K562 (cell line): ENCODE measurements at regions not wholly inside any gene's neighbourhood (a gene's known extent, or its start where the extent isn't known, plus 50 kb on each side); places are given as distances from the start of the nearest gene placed in this dataset.

Experiments used
- ATAC-seq: fragments of 200-7000 bp; cut with Tn5 transposase; 3 replicates; pipeline ENCODE4 v1.9.1; 2020; ENCODE audit warnings: moderate library complexity
- BruUV-seq: library from RNA; stranded (reverse); fragments of 400-500 nt; replicated peaks from 2 replicates; lab custom pipeline; 2021; lab: Mats Ljungman, UMichigan
- CTCF ChIA-PET: fragments of 300-600 bp; formaldehyde crosslinking; extraction: SDS; loops from one replicate; lab custom pipeline; 2021; ENCODE audit warnings: low intra/inter-chr PET ratio; lab: Yijun Ruan, JAX
- POLR2A ChIA-PET: fragments of 300-600, 350-650 bp; sonication (Branson Sonifier 250); formaldehyde crosslinking; extraction: SDS; loops from one replicate; lab custom pipeline; 2021; ENCODE audit warnings: antibody characterized with exemption, inconsistent platforms; lab: Yijun Ruan, JAX
- DNase-seq, 4 experiments: peaks; one replicate each; pipeline versions ENCODE4 v3.0.0 to v3.0.0-alpha.2; 2011 to 2018; ENCODE audit warnings: low spot score in 3 of 4, mixed read lengths in 3 of 4; ENCODE audit errors: extremely low read depth in 1 of 4
- FAIRE-seq: peaks from 2 replicates; lab custom pipeline; 2011; peaks lifted over from hg19 to GRCh38; lab: Jason Lieb, UNC
- H2AFZ ChIP-seq: 2 replicates; pipeline ENCODE4 v1.6.0; 2011; ENCODE audit warnings: low read depth, low read length, control low read depth, inconsistent platforms
- H3K27ac ChIP-seq: fragments of 200-600 bp; 3 replicates; pipeline ENCODE4 v1.8.0; 2011; ENCODE audit warnings: low read depth, mild to moderate bottlenecking, control low read depth, inconsistent platforms, low read length, moderate library complexity, mixed read lengths; ENCODE audit errors: extremely low read depth
- H3K27me3 ChIP-seq, 2 experiments: fragments of 300-600 bp in 1 of 2; 2 replicates in 1 of 2; 3 replicates in 1 of 2; pipeline versions ENCODE4 v1.6.0 to v1.8.0; 2011; ENCODE audit warnings: inconsistent platforms in 2 of 2, low read length in 2 of 2, mild to moderate bottlenecking in 1 of 2, mixed read lengths in 1 of 2, moderate library complexity in 1 of 2; ENCODE audit not compliant: control insufficient read depth in 2 of 2, insufficient read depth in 2 of 2
- H3K36me3 ChIP-seq: fragments of 300-600 bp; 3 replicates; pipeline ENCODE4 v1.8.0; 2011; ENCODE audit warnings: mild to moderate bottlenecking, low read length, inconsistent platforms; ENCODE audit not compliant: control insufficient read depth, insufficient read depth
- H3K4me1 ChIP-seq, 2 experiments: fragments of 200-600 bp in 1 of 2; replicated peaks in 1 of 2; 2 replicates in 1 of 2; 3 replicates in 1 of 2; pipeline versions ENCODE4 v1.5.1 to v1.8.0; 2011; ENCODE audit warnings: inconsistent platforms in 2 of 2, low read length in 2 of 2, mild to moderate bottlenecking in 1 of 2, mixed read lengths in 1 of 2, moderate library complexity in 1 of 2; ENCODE audit not compliant: control insufficient read depth in 2 of 2, insufficient read depth in 2 of 2
- H3K4me2 ChIP-seq: 2 replicates; pipeline ENCODE4 v1.6.1; 2011; ENCODE audit warnings: low read length, control low read depth, inconsistent platforms, mixed read lengths; ENCODE audit not compliant: insufficient read depth
- H3K4me3 ChIP-seq: fragments of 200-600 bp; sonication (generic), shearing (Covaris generic); 2 replicates; pipeline ENCODE4 v1.5.1; 2016; ENCODE audit warnings: control low read depth, inconsistent platforms
- H3K79me2 ChIP-seq: fragments of 200-600 bp; 3 replicates; pipeline ENCODE4 v1.8.0; 2011; ENCODE audit warnings: low read length, inconsistent platforms; ENCODE audit not compliant: control insufficient read depth, insufficient read depth
- H3K9ac ChIP-seq, 2 experiments: 2 replicates each; pipeline versions ENCODE4 v1.6.0 to v1.6.1; 2011; ENCODE audit warnings: low read depth in 2 of 2, low read length in 2 of 2, control low read depth in 1 of 2, inconsistent platforms in 1 of 2, mild to moderate bottlenecking in 1 of 2, mixed read lengths in 1 of 2; ENCODE audit not compliant: insufficient read depth in 1 of 2
- H3K9me1 ChIP-seq: one replicate; pipeline ENCODE4 v1.6.0; 2011; ENCODE audit warnings: inconsistent platforms, mild to moderate bottlenecking, low read length, moderate library complexity; ENCODE audit not compliant: control insufficient read depth, insufficient read depth
- H3K9me3 ChIP-seq: replicated peaks from 2 replicates; pipeline ENCODE4 v1.5.1; 2011; ENCODE audit warnings: low read depth, low read length, inconsistent platforms; ENCODE audit not compliant: control insufficient read depth, insufficient read depth
- H4K20me1 ChIP-seq: replicated peaks from 2 replicates; pipeline ENCODE4 v1.6.1; 2011; ENCODE audit warnings: low read length, inconsistent platforms, mixed read lengths; ENCODE audit not compliant: control insufficient read depth, insufficient read depth
- CAMTA2 ChIP-seq: fragments of 250-450 bp; sonication (Bioruptor Pico); conservative IDR thresholded peaks from 2 replicates; pipeline ENCODE4 v1.5.1; 2022
- CBFB ChIP-seq: sonication (generic); formaldehyde crosslinking; IDR thresholded peaks from 2 replicates; pipeline ENCODE4 v1.4.0; 2020; ENCODE audit warnings: mild to moderate bottlenecking, missing genetic modification reagents
- CCNT2 ChIP-seq: IDR thresholded peaks from 2 replicates; pipeline ENCODE4 v1.6.1; 2011; ENCODE audit warnings: borderline replicate concordance, low read depth, mild to moderate bottlenecking, moderate library complexity, mixed read lengths, low read length; ENCODE audit not compliant: insufficient read length; ENCODE audit errors: extremely low read depth
- FUS ChIP-seq: fragments of 200-400 bp; formaldehyde crosslinking; optimal IDR thresholded peaks from 2 replicates; pipeline ENCODE3; 2017; ENCODE audit warnings: low read depth, low read length
- SMC3 ChIP-seq: conservative IDR thresholded peaks from 2 replicates; pipeline ENCODE4 v1.6.1; 2011; ENCODE audit warnings: low read depth, low read length, improper control_type of control experiment; ENCODE audit not compliant: insufficient read depth
- STAG1 ChIP-seq: sonication (generic); formaldehyde crosslinking; IDR thresholded peaks from 2 replicates; pipeline ENCODE4 v1.5.0; 2020; ENCODE audit warnings: missing genetic modification reagents, borderline replicate concordance
- ZNF57 ChIP-seq: fragments of 450-650 bp; formaldehyde crosslinking; IDR thresholded peaks from 2 replicates; pipeline ENCODE4 v1.4.0; 2020; ENCODE audit warnings: mild to moderate bottlenecking, moderate library complexity
- WGBS: fragments of 100-300 bp; shearing (Covaris generic); methylation state at CpG from one replicate; pipeline ENCODE4 v1.1.6; 2016; ENCODE audit warnings: low coverage, mixed read lengths; ENCODE audit not compliant: insufficient coverage; ENCODE audit errors: missing lambda C conversion rate; 5-methylcytosine and 5-hydroxymethylcytosine counted together
- in situ Hi-C: fragments of 300-500 bp; cut with MboI; formaldehyde crosslinking; loops from 4 replicates; pipeline ENCODE4 v1.15.0; 2018; ENCODE audit warnings: inconsistent platforms, mixed read lengths
- intact Hi-C: fragments of 100-400 bp; cut with micrococcal nuclease; formaldehyde crosslinking; loops from 2 replicates; pipeline ENCODE4 v1.14.2; 2022
- TF ChIP-seq, protein P1 (sequence below), 3 experiments: fragments of 200-800 bp in 1 of 3; sonication (Bioruptor generic) in 1 of 3; sonication (generic) in 1 of 3; formaldehyde crosslinking in 1 of 3; IDR thresholded peaks; 2 replicates each; pipeline versions ENCODE4 v1.6.1 to v1.8.0; 2016 to 2022; ENCODE audit warnings: mild to moderate bottlenecking in 2 of 3, missing compliant biosample characterization in 2 of 3, missing genetic modification characterization in 2 of 3, missing genetic modification reagents in 1 of 3

DNA sequence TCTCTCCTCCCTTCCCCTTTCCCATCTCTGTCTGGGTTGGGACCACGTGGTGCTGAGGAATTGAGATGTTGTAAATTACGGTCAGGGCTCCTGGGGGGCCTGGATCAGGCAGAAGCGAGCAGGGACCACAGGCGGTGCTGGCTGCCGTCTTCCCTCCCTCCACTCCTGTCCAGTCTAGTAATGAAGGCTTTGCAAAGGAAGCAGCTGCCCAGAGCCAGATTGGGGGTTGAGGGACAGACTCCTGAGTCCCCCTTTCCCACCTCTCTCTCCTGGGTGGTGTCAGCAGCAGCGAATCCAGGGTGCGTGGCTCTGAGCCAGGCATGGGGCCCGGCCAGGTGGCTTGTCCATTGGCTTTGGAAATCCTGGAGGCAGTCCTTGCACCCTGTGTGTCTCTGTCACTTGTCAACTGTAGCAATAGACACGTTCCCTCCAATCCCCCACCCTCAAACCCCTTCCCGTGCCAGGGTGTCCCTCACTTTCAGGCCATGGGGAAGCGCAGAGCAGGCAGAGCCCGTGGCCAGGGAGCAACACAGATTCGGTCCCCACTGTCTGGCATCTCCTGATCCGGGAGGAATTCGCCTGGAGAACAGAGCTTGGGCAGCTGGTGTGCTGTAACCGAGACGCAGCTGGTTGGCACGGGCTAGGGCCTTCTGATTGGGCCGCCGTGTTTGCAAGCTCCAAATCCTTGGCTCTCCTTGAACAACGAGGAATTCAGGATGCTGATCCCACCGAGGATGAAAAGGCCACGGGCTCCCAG is 64.8 kb upstream of the WNT4 start (continued):
- TF ChIP-seq CCNT2 (no peak), CBFB (CRISPR knock-in tag) (no peak)

DNA sequence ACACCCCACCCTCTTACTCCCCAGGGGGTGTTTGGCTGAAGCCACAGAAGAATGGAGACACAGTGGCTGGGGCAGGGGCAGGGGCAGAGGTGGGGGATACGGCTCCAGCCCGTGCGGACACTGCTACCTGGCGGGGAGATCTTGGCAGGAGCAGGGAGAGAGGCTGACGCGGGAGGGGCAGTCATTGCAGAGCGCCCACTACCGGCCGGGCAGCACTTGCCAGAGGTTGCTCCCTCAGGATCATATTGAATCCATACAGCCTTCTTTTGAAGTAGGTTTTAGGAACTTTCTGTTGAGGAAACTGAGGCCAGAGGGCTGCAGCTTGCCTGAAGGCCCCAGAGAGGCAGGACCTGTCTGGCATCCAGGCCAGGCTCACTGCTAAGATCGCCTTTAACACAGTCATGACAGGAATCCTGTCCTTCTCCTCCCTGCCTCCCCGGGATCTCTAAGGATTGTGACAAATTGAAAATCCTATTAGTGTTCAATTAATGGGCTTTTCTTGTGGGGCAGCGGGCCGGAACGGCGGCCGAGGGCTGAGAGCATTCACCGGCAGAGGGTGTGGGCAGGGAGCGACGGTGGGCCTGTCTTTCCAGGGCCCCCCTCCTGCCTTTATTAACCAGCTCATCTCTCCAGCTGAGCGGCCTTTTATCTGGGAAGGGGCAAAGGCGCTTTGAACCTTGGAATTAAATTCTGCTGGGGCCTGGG is 65.5 kb upstream of the WNT4 start:
- no peak overlapping the region for H3K4me3 ChIP-seq
- H2AFZ ChIP-seq, result no peak overlapping the region
- intact Hi-C loops (loop anchor here (5.0 kb wide), 1 partner anchor 76 kb away; no protein-coding TSS in a partner anchor), in situ Hi-C loops (no loop called here)
- no peaks in the 10 kb centered on the region for H3K9me3 ChIP-seq
- H3K36me3 ChIP-seq, result no peaks in the 10 kb centered on the region
- no peak overlapping the region for H3K4me2 ChIP-seq
- 2% methylated on average over 21 of the region's 21 CpGs for WGBS
- H3K9ac ChIP-seq, result 0 out of 4 replicates have a peak overlapping the region, but pooled peaks of 1 of the 2 experiments have one; percentile 51
- ChIA-PET POLR2A (interaction anchor here (0.7 to 1.3 kb wide), 2 partner anchors 9 to 444 kb away, joined by 3 to 4 read pairs; no protein-coding TSS in a partner anchor), CTCF (interaction anchor here (1.5 to 1.6 kb wide), 2 partner anchors 76 to 103 kb away, joined by 6 to 7 read pairs; no protein-coding TSS in a partner anchor)
- H3K9me1 ChIP-seq, result peaks cover 6% of the 10 kb centered on the region
- no TSS peak for BruUV-seq
- no peaks in the 10 kb centered on the region for H3K4me1 ChIP-seq
- no peak overlapping the region for H3K27ac ChIP-seq
- DNase-seq (peak; percentile 54 to 75 (median 64)), FAIRE-seq (no peak), ATAC-seq (peak; percentile 89)
- H3K27me3 ChIP-seq, result peaks cover 64 to 84% of the 10 kb centered on the region in 2 experiments
- peaks cover 8% of the 10 kb centered on the region for H4K20me1 ChIP-seq
- H3K79me2 ChIP-seq, result no peaks in the 10 kb centered on the region
- TF ChIP-seq ZNF57 (no peak), SMC3 (peak; percentile 34; the same call in 1 of the 2 replicates), CAMTA2 (CRISPR knock-in tag) (no peak), FUS (no peak), STAG1 (CRISPR knock-in tag) (0 out of 2 replicates have a peak, but pooled peaks have one; percentile 11)
- TF ChIP-seq, protein P1, sequence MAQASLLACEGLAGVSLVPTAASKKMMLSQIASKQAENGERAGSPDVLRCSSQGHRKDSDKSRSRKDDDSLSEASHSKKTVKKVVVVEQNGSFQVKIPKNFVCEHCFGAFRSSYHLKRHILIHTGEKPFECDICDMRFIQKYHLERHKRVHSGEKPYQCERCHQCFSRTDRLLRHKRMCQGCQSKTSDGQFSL (CRISPR knock-in tag; IDR thresholded peaks at IDR 0.05), result 0 out of 2 replicates have a peak, but pooled peaks have one; percentile 62
- TF ChIP-seq, protein P1 (tag; IDR thresholded peaks at IDR 0.05), result no peak
